Fibroblast of lung (primary cell): ENCODE measurements at regions not wholly inside any gene's neighbourhood (a gene's known extent, or its start where the extent isn't known, plus 50 kb on each side); places are given as distances from the start of the nearest gene placed in this dataset.

ENCODE experiments used
- DNase-seq, 2 donors: peaks; one replicate each; pipeline versions ENCODE4 v3.0.0 to v3.0.0-alpha.2; 2010; ENCODE audit warnings: low read depth in 2 of 2
- H2AFZ ChIP-seq: 2 replicates; pipeline ENCODE4 v1.5.1; 2012; ENCODE audit warnings: low read length, control low read depth, inconsistent platforms
- H3K27ac ChIP-seq: 2 replicates; pipeline ENCODE4 v1.5.1; 2011; ENCODE audit warnings: low read length, control low read depth; ENCODE audit not compliant: insufficient read depth
- H3K27me3 ChIP-seq: 2 replicates; pipeline ENCODE4 v1.5.1; 2011; ENCODE audit warnings: mild to moderate bottlenecking, low read length; ENCODE audit not compliant: control insufficient read depth, insufficient read depth
- H3K36me3 ChIP-seq: 2 replicates; pipeline ENCODE4 v1.5.1; 2011; ENCODE audit warnings: low read length; ENCODE audit not compliant: control insufficient read depth, insufficient read depth
- H3K4me1 ChIP-seq: 2 replicates; pipeline ENCODE4 v1.5.1; 2011; ENCODE audit warnings: low read length; ENCODE audit not compliant: control insufficient read depth, insufficient read depth; ENCODE audit errors: extremely low read depth
- H3K4me2 ChIP-seq: 2 replicates; pipeline ENCODE4 v1.5.1; 2011; ENCODE audit warnings: low read length, control low read depth; ENCODE audit not compliant: insufficient read depth; ENCODE audit errors: extremely low read depth
- H3K4me3 ChIP-seq, 4 experiments: fragments of 200-600 bp in 1 of 4; sonication (generic) in 1 of 4; replicated peaks in 1 of 4; 2 replicates each; pipeline ENCODE4 v1.5.1; 2011 to 2016; ENCODE audit warnings: low read length in 4 of 4, low read depth in 3 of 4, mild to moderate bottlenecking in 3 of 4, control low read depth in 2 of 4, inconsistent platforms in 1 of 4, mixed read lengths in 1 of 4; ENCODE audit not compliant: insufficient read depth in 1 of 4; ENCODE audit errors: control extremely low read depth in 1 of 4
- H3K79me2 ChIP-seq: 2 replicates; pipeline ENCODE4 v1.5.1; 2012; ENCODE audit warnings: mild to moderate bottlenecking, low read length, inconsistent platforms; ENCODE audit not compliant: control insufficient read depth, insufficient read depth
- H3K9ac ChIP-seq: 2 replicates; pipeline ENCODE4 v1.5.1; 2011; ENCODE audit warnings: mild to moderate bottlenecking, low read length, control low read depth; ENCODE audit not compliant: insufficient read depth
- H3K9me3 ChIP-seq: 2 replicates; pipeline ENCODE4 v1.5.1; 2012; ENCODE audit warnings: low read depth, low read length; ENCODE audit not compliant: control insufficient read depth, insufficient read depth
- H4K20me1 ChIP-seq: 2 replicates; pipeline ENCODE4 v1.5.1; 2011; ENCODE audit warnings: low read length; ENCODE audit not compliant: control insufficient read depth, insufficient read depth; ENCODE audit errors: extremely low read depth
- CTCF ChIP-seq, 2 donors: IDR thresholded peaks in 1 of 2; conservative IDR thresholded peaks in 1 of 2; 1 replicate in 1 of 2; 2 replicates in 1 of 2; pipeline ENCODE4 v1.5.1; 2011 to 2012; ENCODE audit warnings: low read length in 2 of 2, control low read depth in 1 of 2, inconsistent platforms in 1 of 2, low read depth in 1 of 2, mild to moderate bottlenecking in 1 of 2
- EZH2 ChIP-seq: IDR thresholded peaks from 2 replicates; pipeline ENCODE4 v1.5.1; 2012; ENCODE audit warnings: low read length, control low read depth, mild to moderate bottlenecking; ENCODE audit errors: missing control alignments

DNA sequence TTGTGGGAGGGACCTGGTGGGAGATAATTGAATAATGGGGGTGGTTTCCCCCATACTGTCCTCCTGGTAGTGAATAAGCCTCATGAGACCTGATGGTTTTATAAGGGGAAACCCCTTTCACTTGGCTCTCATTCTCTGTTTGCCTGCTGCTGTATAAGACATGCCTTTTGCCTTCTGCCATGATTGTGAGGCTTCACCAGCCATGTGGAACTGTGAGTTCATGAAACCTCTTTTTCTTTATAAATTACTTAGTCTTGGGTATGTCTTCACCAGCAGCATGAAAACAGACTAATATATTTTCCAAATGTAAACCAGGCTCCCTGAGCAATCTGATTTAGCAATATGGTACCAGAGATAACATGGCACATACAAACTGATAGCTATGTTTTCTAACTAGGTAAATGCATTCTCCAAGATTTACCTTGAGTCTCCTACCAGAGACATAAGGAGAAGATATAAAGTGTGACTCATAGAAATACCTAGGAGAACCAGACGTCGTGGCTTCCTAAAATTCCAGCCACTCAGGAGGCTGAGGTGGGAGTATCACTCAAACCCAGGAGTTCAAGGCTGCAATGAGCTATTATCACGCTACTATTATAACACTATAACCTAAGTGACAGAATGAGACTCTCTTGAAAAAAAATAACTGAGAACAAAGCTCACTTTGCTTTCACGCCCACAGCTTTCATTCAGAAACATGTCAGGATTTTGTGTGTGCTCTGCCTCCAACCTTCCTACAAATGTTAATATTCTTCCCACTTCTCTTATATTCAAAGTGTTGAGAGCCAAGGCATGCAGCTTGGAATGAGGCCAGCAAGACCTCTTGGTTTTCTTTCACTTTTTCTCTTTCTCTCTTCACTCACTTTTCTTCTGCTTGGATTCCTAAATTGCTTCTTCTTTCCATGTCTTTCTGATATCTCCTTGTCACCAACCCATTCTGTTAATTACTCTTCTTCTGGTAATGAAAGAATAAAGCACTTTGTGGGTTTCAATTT lies 263.9 kb upstream of the UBE2E3 start:
- Histone ChIP-seq H3K9me3 (no peaks in the 10 kb centered on the region), H3K36me3 (no peaks in the 10 kb centered on the region), H3K79me2 (no peaks in the 10 kb centered on the region), H4K20me1 (no peaks in the 10 kb centered on the region), H3K27ac (no peak overlapping the region), H3K27me3 (no peaks in the 10 kb centered on the region), H3K9ac (no peak overlapping the region), H3K4me1 (no peaks in the 10 kb centered on the region), H3K4me2 (no peak overlapping the region), H3K4me3 (no peak overlapping the region), H2AFZ (no peak overlapping the region)
- DNase-seq, result peak in 1 of 2 donors; percentile 14
- no peak for TF ChIP-seq CTCF (conservative IDR thresholded peaks at IDR 0.05 in 1 of 2, IDR thresholded peaks at IDR 0.05 in 1 of 2; ENCODE audit: low read depth in 1 of 2, low read length in 2 of 2)
- no peak for TF ChIP-seq EZH2

- H3K9ac ChIP-seq, result no peak overlapping the region
- no peaks in the 10 kb centered on the region for H3K36me3 ChIP-seq
- H2AFZ ChIP-seq, result no peak overlapping the region
- H3K4me3 ChIP-seq, result no peak overlapping the region
- no peak for DNase-seq
- no peaks in the 10 kb centered on the region for H3K79me2 ChIP-seq
- H3K4me1 ChIP-seq, result no peaks in the 10 kb centered on the region
- H3K9me3 ChIP-seq, result no peaks in the 10 kb centered on the region
- H4K20me1 ChIP-seq, result no peaks in the 10 kb centered on the region
- no peaks in the 10 kb centered on the region for H3K27me3 ChIP-seq
- no peak overlapping the region for H3K27ac ChIP-seq
- no peak overlapping the region for H3K4me2 ChIP-seq
- TF ChIP-seq CTCF (conservative IDR thresholded peaks at IDR 0.05 in 1 of 2, IDR thresholded peaks at IDR 0.05 in 1 of 2; ENCODE audit: low read depth in 1 of 2, low read length in 2 of 2) (no peak), EZH2 (no peak)
Measured at GRCh38 chr2:180715044-180715443, 265.4 kb upstream of the UBE2E3 start.

DNA sequence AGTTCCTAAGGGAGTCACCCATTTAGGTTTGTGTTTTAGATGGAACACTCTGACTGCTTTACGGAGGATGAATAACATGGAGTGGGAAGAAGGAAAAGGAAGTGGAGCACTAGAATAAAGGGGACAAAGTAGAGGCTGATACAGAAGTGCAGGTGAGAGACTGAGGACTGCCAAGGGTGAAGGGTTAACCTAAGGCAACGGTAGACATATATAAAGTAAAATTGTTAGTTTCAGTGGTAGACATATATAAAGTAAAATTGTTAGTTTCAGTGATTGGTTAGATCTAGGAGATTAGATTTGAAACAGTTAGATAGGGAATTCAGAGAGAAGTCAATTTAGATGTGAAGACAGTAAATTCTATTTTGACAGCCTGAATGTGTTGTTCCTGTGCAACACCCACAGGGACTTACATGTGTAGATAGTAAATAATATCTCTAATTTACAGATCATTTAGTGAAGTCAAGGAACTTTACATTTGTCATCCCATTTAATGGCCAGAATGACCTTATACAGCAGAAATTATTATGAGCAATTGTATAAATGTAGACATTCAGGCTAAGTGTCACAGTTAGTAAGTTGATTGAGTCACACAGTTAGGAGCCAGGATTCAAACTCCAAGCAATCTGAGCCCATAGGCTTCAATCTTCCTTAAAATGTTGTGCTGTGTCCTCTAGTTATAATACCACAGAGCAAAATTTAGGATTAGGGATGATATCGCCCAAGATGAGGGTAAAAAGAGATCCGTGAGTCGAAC lies 270.8 kb upstream of the UBE2E3 start:
- Histone ChIP-seq H3K4me3 (no peak overlapping the region), H2AFZ (no peak overlapping the region), H3K4me2 (no peak overlapping the region), H3K79me2 (no peaks in the 10 kb centered on the region), H3K36me3 (no peaks in the 10 kb centered on the region), H3K9me3 (no peaks in the 10 kb centered on the region), H3K27ac (no peak overlapping the region), H4K20me1 (no peaks in the 10 kb centered on the region), H3K9ac (no peak overlapping the region), H3K27me3 (no peaks in the 10 kb centered on the region), H3K4me1 (peaks cover 2% of the 10 kb centered on the region)
- no peak for DNase-seq
- TF ChIP-seq EZH2 (no peak), CTCF (conservative IDR thresholded peaks at IDR 0.05 in 1 of 2, IDR thresholded peaks at IDR 0.05 in 1 of 2; ENCODE audit: low read depth in 1 of 2, low read length in 2 of 2) (no peak)
